ENCODE measurements at regions not wholly inside any gene's neighbourhood (a gene's known extent, or its start where the extent isn't known, plus 50 kb on each side); places are given as distances from the start of the nearest gene placed in this dataset.

DNA sequence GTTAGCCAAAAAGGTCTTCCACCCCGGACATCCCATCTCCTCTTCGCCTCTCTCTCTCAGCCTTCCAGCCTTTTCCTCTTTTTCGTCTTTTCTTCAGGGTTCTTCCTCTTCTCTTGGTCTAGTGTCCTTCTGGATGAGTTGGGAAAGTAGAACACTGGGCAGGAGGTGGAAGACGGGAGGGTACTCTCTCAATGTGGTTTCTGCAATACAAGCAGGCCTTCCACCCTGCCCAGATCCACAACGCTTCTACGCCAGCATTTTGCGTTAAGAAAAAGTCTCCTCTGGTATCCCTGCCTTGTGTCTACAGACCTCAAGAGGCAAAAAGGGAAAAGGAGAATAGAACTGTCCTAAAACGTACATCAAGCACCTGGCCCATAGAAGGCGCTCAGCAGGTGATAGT, 587.8 kb downstream of the BNC2 start (continued):
- no peak for TF ChIP-seq REST (IDR thresholded peaks at IDR 0.05; ENCODE audit: low read depth, low read length)
- TF ChIP-seq, protein P1, sequence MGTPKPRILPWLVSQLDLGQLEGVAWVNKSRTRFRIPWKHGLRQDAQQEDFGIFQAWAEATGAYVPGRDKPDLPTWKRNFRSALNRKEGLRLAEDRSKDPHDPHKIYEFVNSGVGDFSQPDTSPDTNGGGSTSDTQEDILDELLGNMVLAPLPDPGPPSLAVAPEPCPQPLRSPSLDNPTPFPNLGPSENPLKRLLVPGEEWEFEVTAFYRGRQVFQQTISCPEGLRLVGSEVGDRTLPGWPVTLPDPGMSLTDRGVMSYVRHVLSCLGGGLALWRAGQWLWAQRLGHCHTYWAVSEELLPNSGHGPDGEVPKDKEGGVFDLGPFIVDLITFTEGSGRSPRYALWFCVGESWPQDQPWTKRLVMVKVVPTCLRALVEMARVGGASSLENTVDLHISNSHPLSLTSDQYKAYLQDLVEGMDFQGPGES (IDR thresholded peaks at IDR 0.05; ENCODE audit: low read depth, low read length): no peak

- no peak for DNase-seq
- no peak overlapping the region for H3K4me3 ChIP-seq (ENCODE audit: low read depth in 2 of 2, low read length in 1 of 2)
- H4K20me1 ChIP-seq (ENCODE audit: insufficient read depth): no peaks in the 10 kb centered on the region
- H3K9me3 ChIP-seq: no peaks in the 10 kb centered on the region
- H3K27me3 ChIP-seq (ENCODE audit: insufficient read depth): no peaks in the 10 kb centered on the region
- no peak overlapping the region for H2AFZ ChIP-seq (ENCODE audit: low read depth)
- no peak for TF ChIP-seq JUND (IDR thresholded peaks at IDR 0.05)
- TF ChIP-seq NFIC (IDR thresholded peaks at IDR 0.05; ENCODE audit: borderline replicate concordance): no peak
- TF ChIP-seq TAF1 (IDR thresholded peaks at IDR 0.05; ENCODE audit: borderline replicate concordance, low read depth, low read length): no peak
- no peak for TF ChIP-seq GABPA (IDR thresholded peaks at IDR 0.05; ENCODE audit: low read depth)
- TF ChIP-seq EP300 (IDR thresholded peaks at IDR 0.05; ENCODE audit: borderline replicate concordance in 1 of 2, low read depth in 1 of 2, low read length in 1 of 2): no peak
- no peak for TF ChIP-seq POLR2AphosphoS5 (IDR thresholded peaks at IDR 0.05; ENCODE audit: low read depth, low read length)
- TF ChIP-seq, protein P2, sequence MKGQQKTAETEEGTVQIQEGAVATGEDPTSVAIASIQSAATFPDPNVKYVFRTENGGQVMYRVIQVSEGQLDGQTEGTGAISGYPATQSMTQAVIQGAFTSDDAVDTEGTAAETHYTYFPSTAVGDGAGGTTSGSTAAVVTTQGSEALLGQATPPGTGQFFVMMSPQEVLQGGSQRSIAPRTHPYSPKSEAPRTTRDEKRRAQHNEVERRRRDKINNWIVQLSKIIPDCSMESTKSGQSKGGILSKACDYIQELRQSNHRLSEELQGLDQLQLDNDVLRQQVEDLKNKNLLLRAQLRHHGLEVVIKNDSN (IDR thresholded peaks at IDR 0.05; ENCODE audit: borderline replicate concordance, low read depth): no peak
- TF ChIP-seq PBX3 (IDR thresholded peaks at IDR 0.05): no peak
- TF ChIP-seq RXRA (IDR thresholded peaks at IDR 0.05; ENCODE audit: borderline replicate concordance, low read depth): no peak
- TF ChIP-seq MEF2A (IDR thresholded peaks at IDR 0.05; ENCODE audit: borderline replicate concordance, low read depth): no peak
- CTCF ChIA-PET: interaction anchor here (1.9 kb wide), 1 partner anchor 29 kb away, joined by 4 read pairs; no protein-coding TSS in a partner anchor
- no peaks in the 10 kb centered on the region for H3K79me2 ChIP-seq (ENCODE audit: insufficient read depth)
- H3K9ac ChIP-seq: no peak overlapping the region
- H3K27ac ChIP-seq (ENCODE audit: low read depth in 2 of 2, low read length in 1 of 2): no peak overlapping the region
- POLR2A ChIA-PET: no interaction called here
- H3K4me2 ChIP-seq: no peak overlapping the region
- no peaks in the 10 kb centered on the region for H3F3A ChIP-seq (replicated peaks; ENCODE audit: insufficient read depth)
- WGBS (ENCODE audit: low lambda C conversion rate): 86% methylated on average over 7 of the region's 7 CpGs
- no peaks in the 10 kb centered on the region for H3K36me3 ChIP-seq (replicated peaks in 1 of 2; ENCODE audit: control insufficient read depth in 1 of 2, insufficient read depth in 2 of 2, low read length in 1 of 2)
- H3K4me1 ChIP-seq (ENCODE audit: control insufficient read depth in 1 of 2, insufficient read depth in 2 of 2, low read depth in 1 of 2, low read length in 1 of 2): peaks cover 0 to 4% of the 10 kb centered on the region in 2 experiments; a peak in 1 of 4 replicates
- H3K9me2 ChIP-seq: no peaks in the 10 kb centered on the region
Measured at GRCh38 chr9:16286160-16286559, 584.3 kb downstream of the BNC2 start.

Measured in SK-N-SH (cell line).